Stimulated activated naive CD8-positive, alpha-beta T cell treated with anti-CD3 and anti-CD28 coated beads, Interleukin-15, Interleukin-2, amounts not matched to agents 100 U/mL and 50 U/mL, for 24 hours (primary cell): ENCODE measurements at regions not wholly inside any gene's neighbourhood (a gene's known extent, or its start where the extent isn't known, plus 50 kb on each side); places are given as distances from the start of the nearest gene placed in this dataset.

Experiments
- ATAC-seq: fragments of 150-1000 bp; cut with Tn5 transposase; one replicate; pipeline ENCODE4 v1.10.0; 2021
- DNase-seq: peaks from one replicate; pipeline ENCODE4 v3.0.0; 2021

GRCh38 chr9:134245179-134245578 lies 80.8 kb upstream of the RNU6ATAC start:
- ATAC-seq (no peak), DNase-seq (no peak)

- no peak for ATAC-seq
- DNase-seq: no peak
Observed at GRCh38 chr9:134247918-134248631, 78.2 kb upstream of the RXRA start.

GRCh38 chr9:134251296-134252069 lies 74.8 kb upstream of the RXRA start:
- ATAC-seq (no peak), DNase-seq (no peak)

GRCh38 chr9:134252084-134252830 lies 74.0 kb upstream of the RXRA start:
- DNase-seq (no peak), ATAC-seq (no peak)

- DNase-seq: no peak
- ATAC-seq: no peak
Observed at GRCh38 chr9:134253606-134254205, 72.5 kb upstream of the RXRA start.

- DNase-seq: no peak
- no peak for ATAC-seq
Observed at GRCh38 chr9:134258332-134258731, 67.9 kb upstream of the RXRA start.

GRCh38 chr9:134258828-134259546 lies 67.3 kb upstream of the RXRA start:
- ATAC-seq: no peak
- DNase-seq: no peak

- DNase-seq: no peak
- no peak for ATAC-seq
Observed at GRCh38 chr9:134259708-134260107, 66.5 kb upstream of the RXRA start.

GRCh38 chr9:134260801-134261200 lies 65.5 kb upstream of the RXRA start:
- ATAC-seq: no peak

GRCh38 chr9:134262035-134262434 lies 64.2 kb upstream of the RXRA start:
- DNase-seq (no peak), ATAC-seq (no peak)

More at GRCh38 chr9:134260801-134261200, 65.5 kb upstream of the RXRA start:
- DNase-seq: no peak

- DNase-seq: no peak
- no peak for ATAC-seq
Observed at GRCh38 chr9:134263596-134263995, 62.7 kb upstream of the RXRA start.

- DNase-seq: no peak
Observed at GRCh38 chr9:134264169-134264568, 62.1 kb upstream of the RXRA start.

GRCh38 chr9:134265078-134265477 lies 61.2 kb upstream of the RXRA start:
- ATAC-seq: no peak
- no peak for DNase-seq

More at GRCh38 chr9:134264169-134264568, 62.1 kb upstream of the RXRA start:
- ATAC-seq: no peak

GRCh38 chr9:134266418-134266817 lies 59.8 kb upstream of the RXRA start:
- ATAC-seq: no peak
- DNase-seq: no peak

GRCh38 chr9:134267305-134267880 lies 58.9 kb upstream of the RXRA start:
- DNase-seq (no peak), ATAC-seq (no peak)

GRCh38 chr9:134267881-134268724 lies 58.2 kb upstream of the RXRA start:
- no peak for DNase-seq

GRCh38 chr9:134268747-134269146 lies 57.5 kb upstream of the RXRA start:
- DNase-seq (no peak), ATAC-seq (no peak)

More at GRCh38 chr9:134267881-134268724, 58.2 kb upstream of the RXRA start:
- no peak for ATAC-seq

- DNase-seq (no peak), ATAC-seq (no peak)
Observed at GRCh38 chr9:134271338-134272301, 54.6 kb upstream of the RXRA start.
